ENCODE measurements at regions not wholly inside any gene's neighbourhood (a gene's known extent, or its start where the extent isn't known, plus 50 kb on each side); places are given as distances from the start of the nearest gene placed in this dataset.

- Histone ChIP-seq H3K4me3 (no peak overlapping the region), H3K4me1 (ENCODE audit: control insufficient read depth in 5 of 5, insufficient read depth in 5 of 5, low read length in 5 of 5) (no peaks in the 10 kb centered on the region), H3K27ac (ENCODE audit: low read depth in 1 of 2, low read length in 1 of 2) (no peak overlapping the region), H3K36me3 (ENCODE audit: control insufficient read depth in 4 of 4, insufficient read depth in 4 of 4, low read length in 4 of 4) (no peaks in the 10 kb centered on the region), H3K9ac (ENCODE audit: insufficient read depth in 1 of 2, low read length in 2 of 2) (no peak overlapping the region), H3K27me3 (ENCODE audit: control insufficient read depth in 3 of 3, insufficient read depth in 3 of 3, low read length in 2 of 3) (no peaks in the 10 kb centered on the region), H3K9me3 (ENCODE audit: control insufficient read depth in 4 of 4, insufficient read depth in 3 of 4, low read length in 3 of 4) (peaks cover 0 to 6% (median 0%) of the 10 kb centered on the region in 4 donors)
- WGBS, 2 donors = 97 to 98% methylated on average over 18 of the region's 18 CpGs
- DNase-seq (no peak), ATAC-seq (ENCODE audit: insufficient read depth, low FRiP score) (no peak)
- no peak for TF ChIP-seq CTCF (IDR thresholded peaks at IDR 0.05; ENCODE audit: control extremely low read depth, extremely low read depth)
Observed at GRCh38 chr2:236459393-236459792, 110.2 kb upstream of the ACKR3 start.

- WGBS, 2 donors = 68 to 92% methylated on average over 1 of the region's 1 CpG
- no peaks in the 10 kb centered on the region for H3K27me3 ChIP-seq (ENCODE audit: control insufficient read depth in 3 of 3, insufficient read depth in 3 of 3, low read length in 2 of 3)
- no peak for ATAC-seq (ENCODE audit: insufficient read depth, low FRiP score)
Observed at GRCh38 chr2:236464140-236464539, 105.5 kb upstream of the ACKR3 start.

GRCh38 chr2:236472720-236473495 is 96.7 kb upstream of the ACKR3 start:
- no peaks in the 10 kb centered on the region for H3K4me1 ChIP-seq (ENCODE audit: control insufficient read depth in 5 of 5, insufficient read depth in 5 of 5, low read length in 5 of 5)
- no peak overlapping the region for H3K4me3 ChIP-seq
- H3K27me3 ChIP-seq (ENCODE audit: control insufficient read depth in 3 of 3, insufficient read depth in 3 of 3, low read length in 2 of 3) = no peaks in the 10 kb centered on the region
- TF ChIP-seq CTCF (IDR thresholded peaks at IDR 0.05; ENCODE audit: control extremely low read depth, extremely low read depth) = no peak
- ATAC-seq (ENCODE audit: insufficient read depth, low FRiP score) (no peak), DNase-seq (no peak)
- no peaks in the 10 kb centered on the region for H3K9me3 ChIP-seq (ENCODE audit: control insufficient read depth in 4 of 4, insufficient read depth in 3 of 4, low read length in 3 of 4)
- no peak overlapping the region for H3K27ac ChIP-seq (ENCODE audit: low read depth in 1 of 2, low read length in 1 of 2)
- no peaks in the 10 kb centered on the region for H3K36me3 ChIP-seq (ENCODE audit: control insufficient read depth in 4 of 4, insufficient read depth in 4 of 4, low read length in 4 of 4)
- WGBS, 2 donors = 91 to 94% methylated on average over 9 of the region's 9 CpGs
- H3K9ac ChIP-seq (ENCODE audit: insufficient read depth in 1 of 2, low read length in 2 of 2) = no peak overlapping the region

More at GRCh38 chr2:236464140-236464539, 105.5 kb upstream of the ACKR3 start:
- Histone ChIP-seq H3K9ac (ENCODE audit: insufficient read depth in 1 of 2, low read length in 2 of 2) (no peak overlapping the region), H3K36me3 (ENCODE audit: control insufficient read depth in 4 of 4, insufficient read depth in 4 of 4, low read length in 4 of 4) (no peaks in the 10 kb centered on the region), H3K9me3 (ENCODE audit: control insufficient read depth in 4 of 4, insufficient read depth in 3 of 4, low read length in 3 of 4) (peaks cover 0 to 8% (median 3%) of the 10 kb centered on the region in 4 donors), H3K4me1 (ENCODE audit: control insufficient read depth in 5 of 5, insufficient read depth in 5 of 5, low read length in 5 of 5) (no peaks in the 10 kb centered on the region), H3K27ac (ENCODE audit: low read depth in 1 of 2, low read length in 1 of 2) (no peak overlapping the region), H3K4me3 (no peak overlapping the region)
- no peak for TF ChIP-seq CTCF (IDR thresholded peaks at IDR 0.05; ENCODE audit: control extremely low read depth, extremely low read depth)
- no peak for DNase-seq

Data from lung (tissue), 11 donors.